GM19238 (cell line): ENCODE measurements at regions not wholly inside any gene's neighbourhood (a gene's known extent, or its start where the extent isn't known, plus 50 kb on each side); places are given as distances from the start of the nearest gene placed in this dataset.
"Not testable (repeated sequence)": the region's sequence is repeated elsewhere in the genome, so short reads cannot be mapped to it uniquely, and the experiment has no call there.

Experiments used
- DNase-seq: peaks from one replicate; pipeline ENCODE4 v3.0.0; 2011; ENCODE audit warnings: low spot score; ENCODE audit not compliant: insufficient read length

DNA sequence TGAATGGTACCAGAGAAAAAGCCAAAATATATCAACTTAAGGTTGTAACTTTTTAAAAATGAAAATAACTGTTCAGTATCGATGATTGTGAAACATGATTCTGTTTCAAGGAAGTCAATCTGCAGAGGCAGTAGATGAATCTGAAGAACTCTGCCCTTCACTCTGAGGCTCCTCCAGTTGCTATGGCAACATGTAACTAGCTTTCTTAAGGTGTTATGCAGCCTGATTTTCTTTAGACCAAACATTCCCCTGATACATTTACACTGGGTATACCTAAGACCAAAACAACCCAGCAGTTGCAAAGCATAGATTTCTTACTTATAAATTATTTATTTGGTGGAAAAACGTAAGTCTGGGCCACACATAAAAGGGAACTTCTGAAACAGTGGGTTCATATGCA, 133.6 kb upstream of the RASGEF1B start:
- DNase-seq, result no peak

GRCh38 chr4:81604683-81605218, 133.0 kb upstream of the RASGEF1B start:
- DNase-seq, result no peak

DNA sequence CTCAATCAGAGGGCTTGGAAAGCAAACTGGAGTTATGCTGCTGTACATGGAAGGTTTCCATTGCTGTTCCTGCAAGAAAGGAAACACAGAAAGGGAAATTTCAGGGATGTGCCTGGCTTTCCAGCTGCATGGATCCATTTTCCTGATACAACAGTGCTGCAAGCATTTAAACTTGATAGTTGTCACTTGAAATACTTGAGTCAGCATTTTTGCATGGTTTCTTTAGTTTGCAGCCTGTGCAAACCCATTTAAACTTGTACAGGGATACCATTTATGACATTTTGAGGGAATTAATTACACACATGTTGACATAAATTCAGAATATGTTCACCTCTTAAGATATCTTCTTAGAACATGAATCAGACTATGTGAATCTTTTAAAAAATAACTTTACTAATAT, 131.1 kb upstream of the RASGEF1B start:
- no peak for DNase-seq

DNA sequence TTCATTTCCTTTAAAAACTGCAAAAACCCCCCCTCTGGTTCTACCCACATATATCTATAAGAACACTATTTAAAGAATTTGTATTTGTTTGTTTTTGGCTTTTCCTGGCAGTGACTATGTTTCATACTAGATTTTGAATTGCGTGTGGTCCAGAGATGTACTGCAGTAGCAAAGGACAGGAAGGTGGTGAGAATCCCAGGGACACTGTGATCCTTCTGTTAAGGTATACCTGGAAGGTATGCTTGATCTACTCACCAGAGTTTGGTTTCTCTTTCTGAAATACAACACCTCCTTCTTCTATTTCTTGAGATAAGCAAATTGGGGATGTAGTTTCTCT, 129.6 kb upstream of the RASGEF1B start:
- DNase-seq, result no peak

GRCh38 chr4:81600520-81601357, 129.0 kb upstream of the RASGEF1B start:
- DNase-seq, result no peak

- no peak for DNase-seq
These were observed 128.2 kb upstream of the RASGEF1B start for GRCh38 chr4:81599742-81600380.

DNA sequence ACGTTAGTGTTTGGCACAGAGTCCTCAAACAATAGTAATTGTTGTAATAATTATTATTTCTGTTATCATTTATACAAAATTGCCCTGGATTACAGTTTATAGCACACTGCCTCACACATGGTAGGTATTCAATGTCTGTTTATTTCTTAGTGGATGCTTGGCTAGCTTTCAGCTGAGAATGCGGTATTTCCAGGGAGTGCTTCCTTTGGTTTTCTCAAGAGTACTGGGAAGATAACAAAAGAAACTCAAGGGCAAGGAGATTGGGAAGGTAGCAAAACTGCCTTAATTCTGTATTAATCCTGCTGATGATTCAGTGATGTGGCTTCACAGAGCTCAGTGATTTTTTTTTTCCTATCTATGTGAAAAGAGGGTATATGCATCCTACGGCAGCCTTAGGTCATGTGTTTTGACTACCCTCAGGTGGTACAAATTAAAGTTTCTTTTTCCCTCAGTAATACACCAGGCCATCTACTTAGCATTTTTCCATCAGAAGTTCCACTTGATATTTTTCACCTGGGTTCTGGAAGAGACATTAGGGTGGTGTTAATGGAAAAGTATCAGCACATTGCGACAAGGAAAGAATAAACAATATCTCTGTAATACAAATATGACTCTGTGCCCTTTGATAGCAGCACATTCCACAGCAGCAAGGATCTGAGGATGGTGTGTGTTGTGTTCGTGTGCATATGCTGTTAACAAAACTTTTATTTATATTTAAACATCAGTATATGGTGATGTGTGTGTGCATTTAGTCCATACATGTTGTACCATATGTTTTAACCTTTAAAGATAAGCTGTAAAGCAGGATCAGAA, 124.3 kb upstream of the RASGEF1B start:
- DNase-seq, result no peak

GRCh38 chr4:81595287-81595686, 123.6 kb upstream of the RASGEF1B start:
- no peak for DNase-seq

- no peak for DNase-seq
These were observed 122.9 kb upstream of the RASGEF1B start for GRCh38 chr4:81594490-81595159.

DNA sequence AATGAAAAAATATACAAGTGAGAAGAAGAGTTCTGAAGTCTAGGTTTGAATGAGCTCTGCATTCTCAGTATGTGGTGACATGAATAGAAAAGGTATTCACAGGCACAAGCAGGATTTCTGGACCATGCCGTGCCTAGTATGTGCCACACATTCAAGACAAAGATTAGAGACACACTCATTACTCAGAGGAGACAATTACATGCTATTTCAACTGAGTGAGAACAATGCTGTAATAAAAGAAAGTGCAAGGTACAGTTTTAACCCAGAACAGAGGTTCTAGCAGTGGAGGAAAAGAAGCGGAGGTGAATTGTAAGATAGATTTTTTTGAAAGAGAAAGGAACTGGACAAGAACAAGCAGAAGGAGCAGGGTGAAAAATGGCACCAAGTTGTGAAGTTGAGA, 121.0 kb upstream of the RASGEF1B start:
- DNase-seq, result no peak

GRCh38 chr4:81590596-81590995, 118.9 kb upstream of the RASGEF1B start:
- no peak for DNase-seq

DNA sequence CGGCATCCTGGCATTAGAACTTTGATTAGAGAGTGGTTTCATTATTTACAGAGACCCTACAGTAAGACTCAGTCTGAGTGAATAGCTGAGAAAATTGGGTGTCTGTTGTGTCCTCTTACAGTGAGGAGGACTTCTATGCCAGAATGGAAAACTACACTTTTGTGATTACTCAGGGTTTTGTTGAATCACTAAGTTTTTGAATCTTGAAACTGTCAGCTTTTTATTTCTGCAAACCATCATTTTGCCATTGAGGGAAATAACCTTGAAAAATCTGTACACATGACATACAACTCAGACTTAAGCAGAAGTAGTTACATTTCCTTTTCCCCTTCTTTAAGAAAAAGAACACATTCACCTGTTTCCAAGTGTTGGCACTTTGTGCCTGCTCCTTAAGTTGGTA, 117.6 kb upstream of the RASGEF1B start:
- DNase-seq, result no peak

GRCh38 chr4:81586706-81587105, 115.0 kb upstream of the RASGEF1B start:
- DNase-seq, result no peak

- not testable (repeated sequence) for DNase-seq
These were observed 109.3 kb upstream of the RASGEF1B start for GRCh38 chr4:81580994-81581374.

DNA sequence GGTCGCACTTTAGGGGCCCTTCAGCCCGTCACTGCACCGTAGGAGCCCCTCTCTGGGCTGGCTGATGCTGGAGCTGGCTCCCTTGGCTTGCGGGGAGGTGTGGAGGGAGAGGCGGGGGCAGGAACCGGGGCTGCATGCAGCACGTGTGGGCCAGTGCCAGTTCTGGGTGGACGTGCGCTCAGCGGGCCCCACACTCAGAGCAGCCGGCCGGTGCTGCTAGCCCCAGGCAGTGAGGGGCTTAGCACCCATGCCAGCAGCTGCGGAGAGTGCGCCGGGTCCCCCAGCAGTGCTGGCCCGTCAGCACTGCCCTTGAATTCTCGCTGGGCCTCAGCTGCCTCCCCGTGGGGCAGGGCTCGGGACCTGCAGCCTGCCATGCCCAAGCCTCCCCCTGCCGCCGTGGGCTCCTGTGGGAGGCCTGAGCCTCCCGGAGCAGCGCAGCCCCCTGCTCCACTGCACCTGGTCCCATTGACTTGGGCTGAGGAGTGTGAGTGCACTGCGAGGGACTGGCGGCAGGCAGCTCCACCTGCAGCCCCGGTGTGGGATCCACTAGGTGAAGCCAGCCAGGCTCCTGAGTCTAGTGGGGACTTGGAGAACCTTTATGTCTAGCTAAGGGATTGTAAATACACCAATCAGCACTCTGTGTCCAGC, 108.8 kb upstream of the RASGEF1B start:
- no peak for DNase-seq

- DNase-seq, result no peak
These were observed 105.7 kb upstream of the RASGEF1B start for GRCh38 chr4:81577392-81577791.

DNA sequence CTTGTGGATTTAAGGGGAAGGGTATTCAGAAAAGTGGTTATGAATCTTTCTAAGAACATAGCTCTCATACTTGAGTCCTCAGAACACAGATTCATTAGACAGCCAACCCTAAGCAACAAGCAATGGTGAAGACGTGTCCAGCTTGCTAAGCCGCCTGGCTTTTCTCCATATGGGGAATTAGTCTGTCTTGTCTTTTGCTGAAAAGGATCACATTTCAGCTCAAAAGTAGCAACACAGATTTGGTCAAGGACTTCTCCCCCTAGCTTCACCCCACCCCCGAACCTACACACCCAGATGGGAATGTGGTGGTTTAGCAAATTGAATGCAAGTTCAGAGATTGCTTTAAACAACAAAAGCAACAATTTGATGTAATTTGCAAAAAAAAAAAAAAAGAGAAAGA, 103.3 kb upstream of the RASGEF1B start:
- DNase-seq, result no peak

- no peak for DNase-seq
These were observed 102.1 kb upstream of the RASGEF1B start for GRCh38 chr4:81573840-81574239.

DNA sequence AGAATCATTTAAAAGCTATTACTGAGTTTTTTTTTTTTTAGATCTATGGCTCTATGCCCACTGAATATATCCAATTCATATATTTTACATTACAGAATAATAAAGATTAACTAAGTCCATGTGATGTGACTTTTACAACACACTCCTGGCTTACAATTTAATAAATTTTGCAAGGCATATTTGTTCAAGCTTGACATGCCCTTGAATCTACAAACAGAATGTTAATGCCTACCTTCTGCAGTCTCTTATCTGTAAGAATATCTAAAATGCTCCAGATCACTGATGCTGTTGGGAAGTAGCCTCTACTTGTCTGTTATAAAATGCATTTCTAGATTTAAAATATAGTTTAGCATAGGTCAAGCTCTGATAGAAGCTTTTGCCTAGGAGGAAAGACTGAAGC, 100.7 kb upstream of the RASGEF1B start:
- DNase-seq, result no peak

DNA sequence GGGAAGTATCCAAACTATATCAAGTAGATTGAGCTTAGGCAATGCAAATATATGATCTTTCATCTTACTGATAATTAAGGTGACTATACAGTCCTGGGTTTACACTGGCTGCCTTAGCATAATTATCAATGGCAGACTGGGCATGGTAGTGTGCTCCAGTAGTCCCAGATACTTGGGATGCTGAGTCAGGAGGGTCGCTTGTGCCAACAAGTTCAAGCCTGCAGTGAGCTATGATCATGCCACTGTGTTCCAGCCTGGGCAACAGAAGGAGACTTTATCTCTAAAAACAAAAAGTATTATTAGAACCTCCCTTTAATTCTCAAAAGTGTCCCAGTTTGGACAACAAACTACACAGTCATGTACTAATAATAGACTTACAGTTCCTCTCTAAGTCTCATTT, 99.4 kb upstream of the RASGEF1B start:
- no peak for DNase-seq

DNA sequence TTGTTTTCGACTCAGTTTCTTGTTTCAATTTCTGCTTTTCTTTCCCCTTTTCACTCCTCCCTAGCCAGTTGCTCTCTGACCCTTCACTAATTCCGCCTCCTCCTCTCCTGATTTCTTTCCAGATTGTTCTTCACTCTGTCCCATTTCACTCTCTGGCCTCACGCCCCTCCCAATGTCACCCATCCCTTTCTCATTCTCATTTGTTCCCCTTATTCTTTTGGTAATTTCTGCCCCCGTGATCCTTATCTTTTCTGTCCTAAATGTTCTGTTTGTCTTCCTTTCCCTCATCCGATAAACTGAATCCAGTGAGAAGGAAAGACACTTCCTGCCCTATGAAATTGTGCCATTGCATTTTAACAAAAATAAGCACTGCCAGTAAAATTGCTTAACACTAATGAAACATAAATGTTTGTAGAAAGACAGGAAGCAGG, 94.5 kb upstream of the RASGEF1B start:
- DNase-seq, result no peak
